ENCODE measurements at regions not wholly inside any gene's neighbourhood (a gene's known extent, or its start where the extent isn't known, plus 50 kb on each side); places are given as distances from the start of the nearest gene placed in this dataset.

DNA sequence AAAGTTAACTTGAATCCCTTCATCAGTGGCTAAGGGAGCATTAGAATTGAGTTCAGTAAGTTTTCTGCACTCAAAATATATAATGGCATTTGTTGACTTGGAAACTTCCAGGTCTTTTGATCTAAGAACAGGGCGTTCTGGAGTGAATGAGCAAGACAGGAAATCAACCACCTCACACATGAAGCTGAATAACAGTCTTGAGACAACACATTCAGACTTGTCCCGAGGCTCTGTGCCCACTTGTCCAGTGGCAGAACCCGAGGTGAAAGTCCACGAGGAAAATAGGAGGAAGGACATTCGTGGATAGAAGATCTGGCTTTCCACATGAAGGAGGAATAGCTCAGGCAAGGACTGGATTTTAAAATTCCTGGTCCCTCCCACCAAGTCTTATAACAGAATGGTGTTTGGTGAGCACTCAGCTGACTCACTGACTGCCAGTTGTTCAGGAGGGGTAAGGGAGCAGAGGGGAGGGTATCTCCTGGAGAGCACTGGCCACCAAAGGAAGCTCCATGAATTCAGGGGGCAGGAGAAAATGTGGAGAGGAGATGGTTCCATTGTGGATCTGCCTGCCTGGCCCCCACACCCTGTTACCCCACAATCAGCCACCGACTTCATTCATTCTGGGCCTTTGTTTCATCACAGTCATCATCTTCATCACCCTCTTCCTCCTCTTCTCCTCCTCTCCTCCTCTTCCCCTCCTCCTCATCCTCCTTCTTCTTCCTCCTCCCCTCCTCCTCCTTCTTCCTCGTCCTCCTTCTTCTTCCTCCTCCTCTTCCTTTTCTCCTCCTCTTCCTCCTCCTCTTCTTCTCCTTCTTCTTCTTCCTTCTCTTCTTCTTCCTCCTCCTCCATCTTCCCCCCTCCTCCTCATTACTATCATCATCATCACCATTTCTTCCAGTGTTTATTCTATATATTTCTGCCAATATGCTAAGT is 620.1 kb downstream of the MED13L start:
- TF ChIP-seq, protein P1, sequence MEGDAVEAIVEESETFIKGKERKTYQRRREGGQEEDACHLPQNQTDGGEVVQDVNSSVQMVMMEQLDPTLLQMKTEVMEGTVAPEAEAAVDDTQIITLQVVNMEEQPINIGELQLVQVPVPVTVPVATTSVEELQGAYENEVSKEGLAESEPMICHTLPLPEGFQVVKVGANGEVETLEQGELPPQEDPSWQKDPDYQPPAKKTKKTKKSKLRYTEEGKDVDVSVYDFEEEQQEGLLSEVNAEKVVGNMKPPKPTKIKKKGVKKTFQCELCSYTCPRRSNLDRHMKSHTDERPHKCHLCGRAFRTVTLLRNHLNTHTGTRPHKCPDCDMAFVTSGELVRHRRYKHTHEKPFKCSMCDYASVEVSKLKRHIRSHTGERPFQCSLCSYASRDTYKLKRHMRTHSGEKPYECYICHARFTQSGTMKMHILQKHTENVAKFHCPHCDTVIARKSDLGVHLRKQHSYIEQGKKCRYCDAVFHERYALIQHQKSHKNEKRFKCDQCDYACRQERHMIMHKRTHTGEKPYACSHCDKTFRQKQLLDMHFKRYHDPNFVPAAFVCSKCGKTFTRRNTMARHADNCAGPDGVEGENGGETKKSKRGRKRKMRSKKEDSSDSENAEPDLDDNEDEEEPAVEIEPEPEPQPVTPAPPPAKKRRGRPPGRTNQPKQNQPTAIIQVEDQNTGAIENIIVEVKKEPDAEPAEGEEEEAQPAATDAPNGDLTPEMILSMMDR (IDR thresholded peaks at IDR 0.05; ENCODE audit: unreplicated experiment in 3 of 3) = no peak
- Mint-ChIP-seq H3K4me1 (peaks cover 24% of the 10 kb centered on the region), H3K36me3 (ENCODE audit: low read depth) (no peaks in the 10 kb centered on the region), H3K4me3 (no peak overlapping the region), H3K9me3 (no peaks in the 10 kb centered on the region), H3K27me3 (ENCODE audit: low read depth) (peaks cover 9% of the 10 kb centered on the region), H3K27ac (no peak overlapping the region)

DNA sequence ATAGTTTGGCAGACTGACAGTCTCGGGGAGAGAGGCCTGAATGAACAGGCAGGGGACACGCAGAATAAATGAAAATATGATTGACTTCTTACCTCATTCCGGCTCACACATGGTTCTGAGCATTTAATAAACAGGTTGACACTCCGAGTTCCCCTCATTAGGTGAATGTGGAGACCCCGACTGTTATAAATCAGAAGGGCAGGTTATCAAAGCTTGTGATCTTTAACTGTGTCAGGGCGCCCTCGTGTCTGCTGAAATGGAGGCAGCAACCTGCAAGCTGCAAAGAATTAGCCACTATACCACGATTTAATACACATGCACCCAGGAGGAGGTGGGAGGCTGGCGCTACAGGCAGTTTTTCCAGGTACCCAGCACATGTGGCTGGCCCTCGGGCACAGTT is 627.5 kb downstream of the MED13L start:
- no peak overlapping the region for H3K27ac Mint-ChIP-seq
- H3K36me3 Mint-ChIP-seq (ENCODE audit: low read depth) = no peaks in the 10 kb centered on the region
- H3K4me3 Mint-ChIP-seq = no peak overlapping the region
- no peaks in the 10 kb centered on the region for H3K9me3 Mint-ChIP-seq
- H3K27me3 Mint-ChIP-seq (ENCODE audit: low read depth) = peaks cover 4% of the 10 kb centered on the region
- H3K4me1 Mint-ChIP-seq = peaks cover 13% of the 10 kb centered on the region
- TF ChIP-seq, protein P1 (IDR thresholded peaks at IDR 0.05; ENCODE audit: unreplicated experiment in 3 of 3) = no peak

DNA sequence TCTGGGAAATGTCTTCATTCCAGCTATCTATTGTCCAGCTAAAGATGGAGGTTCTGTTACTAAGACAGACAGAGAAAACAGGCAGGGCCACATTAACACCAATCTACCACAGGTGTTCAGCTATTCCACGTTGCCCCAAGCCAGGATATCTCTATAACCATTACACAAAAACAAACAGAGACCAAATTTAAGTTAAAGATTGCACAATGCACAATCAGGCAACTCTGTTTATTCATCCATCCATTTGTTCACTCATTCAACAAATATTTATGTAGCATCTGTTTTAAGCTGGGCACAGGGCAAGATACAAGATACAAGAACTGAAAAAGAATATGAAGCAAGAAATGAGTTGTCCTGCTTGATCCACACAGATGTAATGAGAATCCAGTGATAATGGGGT is 629.0 kb downstream of the MED13L start:
- Mint-ChIP-seq H3K36me3 (ENCODE audit: low read depth) (no peaks in the 10 kb centered on the region), H3K9me3 (no peaks in the 10 kb centered on the region), H3K4me1 (peaks cover 13% of the 10 kb centered on the region), H3K27me3 (ENCODE audit: low read depth) (no peaks in the 10 kb centered on the region), H3K4me3 (no peak overlapping the region), H3K27ac (no peak overlapping the region)
- TF ChIP-seq, protein P1 (IDR thresholded peaks at IDR 0.05; ENCODE audit: unreplicated experiment in 3 of 3) = no peak

DNA sequence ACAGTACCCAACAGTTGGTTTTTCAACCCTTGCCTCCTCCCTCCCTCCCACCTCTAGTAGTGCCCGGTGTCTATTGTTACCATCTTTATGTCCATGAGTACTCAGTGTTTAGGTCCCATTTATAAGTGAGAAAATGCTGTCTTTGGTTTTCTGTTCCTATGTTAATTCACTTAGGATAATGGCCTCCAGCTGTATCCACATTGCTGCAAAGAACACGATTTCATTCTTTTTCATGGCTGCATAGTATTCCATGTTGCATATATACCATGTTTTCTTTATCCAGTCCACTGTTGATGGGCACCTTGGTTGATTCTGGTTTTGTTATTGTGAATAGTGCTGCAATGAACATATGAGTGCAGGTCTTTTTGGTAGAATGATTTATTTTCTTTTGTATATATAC is 631.3 kb downstream of the MED13L start:
- TF ChIP-seq, protein P1 (IDR thresholded peaks at IDR 0.05; ENCODE audit: unreplicated experiment in 3 of 3) = no peak
- H3K27ac Mint-ChIP-seq = no peak overlapping the region
- peaks cover 13% of the 10 kb centered on the region for H3K4me1 Mint-ChIP-seq
- H3K36me3 Mint-ChIP-seq (ENCODE audit: low read depth) = no peaks in the 10 kb centered on the region
- H3K9me3 Mint-ChIP-seq = no peaks in the 10 kb centered on the region
- no peaks in the 10 kb centered on the region for H3K27me3 Mint-ChIP-seq (ENCODE audit: low read depth)
- no peak overlapping the region for H3K4me3 Mint-ChIP-seq

DNA sequence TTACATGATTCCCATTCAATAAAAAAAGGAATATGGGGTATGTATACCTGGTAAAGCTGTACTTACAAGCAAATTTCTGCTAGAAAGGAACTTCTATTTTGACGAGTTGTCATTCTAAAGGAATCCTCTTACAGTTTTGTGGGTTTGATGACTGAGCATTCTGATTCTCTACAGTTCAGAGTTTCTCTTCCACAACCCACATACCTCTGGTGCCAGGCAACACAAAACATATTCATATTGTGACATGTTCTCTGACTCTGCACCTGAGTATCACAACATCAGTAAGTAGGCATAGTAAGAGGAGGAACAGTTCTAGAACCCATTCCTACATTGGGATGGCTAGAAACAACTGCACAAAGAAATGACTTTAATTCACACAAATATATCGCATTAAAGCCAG is 636.6 kb downstream of the MED13L start:
- Mint-ChIP-seq H3K4me1 (peaks cover 24% of the 10 kb centered on the region), H3K27ac (no peak overlapping the region), H3K36me3 (ENCODE audit: low read depth) (no peaks in the 10 kb centered on the region), H3K27me3 (ENCODE audit: low read depth) (no peaks in the 10 kb centered on the region), H3K4me3 (no peak overlapping the region), H3K9me3 (no peaks in the 10 kb centered on the region)
- TF ChIP-seq, protein P1 (IDR thresholded peaks at IDR 0.05; ENCODE audit: unreplicated experiment in 3 of 3) = no peak

DNA sequence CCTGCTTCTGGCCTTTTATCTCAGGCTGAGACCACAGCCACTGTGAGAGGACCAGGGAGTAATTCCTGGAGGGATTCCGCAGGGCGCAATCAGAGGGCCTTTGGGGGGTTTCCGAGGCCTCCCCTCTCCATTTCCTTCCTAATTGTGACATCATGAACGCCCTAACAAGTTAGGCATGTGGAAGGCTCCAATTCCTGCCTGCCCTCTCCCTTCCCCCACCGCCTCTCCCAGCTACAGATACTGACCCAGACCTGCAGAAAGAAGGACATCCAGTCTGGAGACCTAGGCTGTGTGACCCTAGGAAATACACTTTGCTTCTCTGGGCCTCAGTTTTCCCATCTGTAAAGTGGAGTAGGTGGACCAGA is 637.9 kb downstream of the MED13L start:
- Mint-ChIP-seq H3K4me1 (peaks cover 27% of the 10 kb centered on the region), H3K36me3 (ENCODE audit: low read depth) (no peaks in the 10 kb centered on the region), H3K27me3 (ENCODE audit: low read depth) (no peaks in the 10 kb centered on the region), H3K9me3 (no peaks in the 10 kb centered on the region), H3K4me3 (no peak overlapping the region), H3K27ac (no peak overlapping the region)
- TF ChIP-seq, protein P1 (IDR thresholded peaks at IDR 0.05; ENCODE audit: unreplicated experiment in 3 of 3) = no peak
